ENCODE measurements at regions not wholly inside any gene's neighbourhood (a gene's known extent, or its start where the extent isn't known, plus 50 kb on each side); places are given as distances from the start of the nearest gene placed in this dataset.

- ATAC-seq = no peak
- Mint-ChIP-seq H3K4me3 (no peak overlapping the region), H3K36me3 (no peaks in the 10 kb centered on the region), H3K9me3 (ENCODE audit: low read depth) (no peaks in the 10 kb centered on the region), H3K27ac (no peak overlapping the region), H3K27me3 (no peaks in the 10 kb centered on the region), H3K4me1 (no peaks in the 10 kb centered on the region)
- CTCF ChIA-PET = no interaction called here
- no peak for DNase-seq
These were observed 59.6 kb downstream of the C3orf38 start for GRCh38 chr3:88209356-88209755.

- no peaks in the 10 kb centered on the region for H3K4me1 Mint-ChIP-seq
- H3K36me3 Mint-ChIP-seq = no peaks in the 10 kb centered on the region
- CTCF ChIA-PET = no interaction called here
- no peak overlapping the region for H3K27ac Mint-ChIP-seq
- H3K9me3 Mint-ChIP-seq (ENCODE audit: low read depth) = no peaks in the 10 kb centered on the region
- H3K4me3 Mint-ChIP-seq = no peak overlapping the region
- ATAC-seq (no peak), DNase-seq (no peak)
- H3K27me3 Mint-ChIP-seq = no peaks in the 10 kb centered on the region
These were observed 61.5 kb downstream of the C3orf38 start for GRCh38 chr3:88211096-88211890.

GRCh38 chr3:88219138-88219792 is 69.5 kb downstream of the C3orf38 start:
- no peak for ATAC-seq
- Mint-ChIP-seq H3K4me3 (no peak overlapping the region), H3K27me3 (peaks cover 6% of the 10 kb centered on the region), H3K27ac (no peak overlapping the region), H3K4me1 (no peaks in the 10 kb centered on the region), H3K9me3 (ENCODE audit: low read depth) (no peaks in the 10 kb centered on the region), H3K36me3 (no peaks in the 10 kb centered on the region)
- no peak for DNase-seq
- CTCF ChIA-PET = interaction anchor here (1.0 kb wide), 1 partner anchor 876 kb away, joined by 3 read pairs; no protein-coding TSS in a partner anchor

GRCh38 chr3:88220126-88220525 is 70.4 kb downstream of the C3orf38 start:
- peaks cover 6% of the 10 kb centered on the region for H3K27me3 Mint-ChIP-seq
- DNase-seq (no peak), ATAC-seq (no peak)
- no peaks in the 10 kb centered on the region for H3K4me1 Mint-ChIP-seq
- CTCF ChIA-PET = no interaction called here
- no peak overlapping the region for H3K4me3 Mint-ChIP-seq
- no peaks in the 10 kb centered on the region for H3K36me3 Mint-ChIP-seq
- H3K9me3 Mint-ChIP-seq (ENCODE audit: low read depth) = no peaks in the 10 kb centered on the region
- no peak overlapping the region for H3K27ac Mint-ChIP-seq

- CTCF ChIA-PET = no interaction called here
- Mint-ChIP-seq H3K36me3 (no peaks in the 10 kb centered on the region), H3K27ac (no peak overlapping the region), H3K4me3 (no peak overlapping the region), H3K9me3 (ENCODE audit: low read depth) (no peaks in the 10 kb centered on the region), H3K4me1 (no peaks in the 10 kb centered on the region), H3K27me3 (peaks cover 6% of the 10 kb centered on the region)
- DNase-seq (no peak), ATAC-seq (no peak)
These were observed 72.0 kb downstream of the C3orf38 start for GRCh38 chr3:88221726-88222125.

GRCh38 chr3:88222343-88222742 is 72.6 kb downstream of the C3orf38 start:
- no peak overlapping the region for H3K4me3 Mint-ChIP-seq
- no peak overlapping the region for H3K27ac Mint-ChIP-seq
- no peaks in the 10 kb centered on the region for H3K36me3 Mint-ChIP-seq

GRCh38 chr3:88225326-88226008 is 75.7 kb downstream of the C3orf38 start:
- no peak overlapping the region for H3K4me3 Mint-ChIP-seq
- H3K27ac Mint-ChIP-seq = no peak overlapping the region
- CTCF ChIA-PET = no interaction called here
- no peaks in the 10 kb centered on the region for H3K4me1 Mint-ChIP-seq
- DNase-seq = no peak
- no peaks in the 10 kb centered on the region for H3K36me3 Mint-ChIP-seq
- H3K27me3 Mint-ChIP-seq = peaks cover 2% of the 10 kb centered on the region
- no peak for ATAC-seq
- H3K9me3 Mint-ChIP-seq (ENCODE audit: low read depth) = no peaks in the 10 kb centered on the region

More at GRCh38 chr3:88222343-88222742, 72.6 kb downstream of the C3orf38 start:
- H3K9me3 Mint-ChIP-seq (ENCODE audit: low read depth) = no peaks in the 10 kb centered on the region
- CTCF ChIA-PET = no interaction called here
- DNase-seq = no peak
- peaks cover 8% of the 10 kb centered on the region for H3K27me3 Mint-ChIP-seq
- H3K4me1 Mint-ChIP-seq = no peaks in the 10 kb centered on the region
- no peak for ATAC-seq

GRCh38 chr3:88226910-88227309 is 77.2 kb downstream of the C3orf38 start:
- Mint-ChIP-seq H3K4me1 (no peaks in the 10 kb centered on the region), H3K27ac (no peak overlapping the region), H3K4me3 (no peak overlapping the region), H3K27me3 (peaks cover 2% of the 10 kb centered on the region), H3K9me3 (ENCODE audit: low read depth) (no peaks in the 10 kb centered on the region), H3K36me3 (no peaks in the 10 kb centered on the region)
- DNase-seq (no peak), ATAC-seq (no peak)
- CTCF ChIA-PET = interaction anchor here (0.5 kb wide), 1 partner anchor 333 kb away, joined by 3 read pairs; no protein-coding TSS in a partner anchor

GRCh38 chr3:88230638-88231037 is 80.9 kb downstream of the C3orf38 start:
- ATAC-seq = no peak
- Mint-ChIP-seq H3K36me3 (no peaks in the 10 kb centered on the region), H3K9me3 (ENCODE audit: low read depth) (no peaks in the 10 kb centered on the region), H3K27ac (no peak overlapping the region), H3K4me3 (no peak overlapping the region), H3K4me1 (no peaks in the 10 kb centered on the region), H3K27me3 (peaks cover 2% of the 10 kb centered on the region)
- CTCF ChIA-PET = no interaction called here
- no peak for DNase-seq

- CTCF ChIA-PET = no interaction called here
- no peaks in the 10 kb centered on the region for H3K4me1 Mint-ChIP-seq
- no peaks in the 10 kb centered on the region for H3K36me3 Mint-ChIP-seq
These were observed 81.4 kb downstream of the C3orf38 start for GRCh38 chr3:88231207-88231606.

GRCh38 chr3:88231632-88232031 is 81.9 kb downstream of the C3orf38 start:
- CTCF ChIA-PET = no interaction called here
- H3K36me3 Mint-ChIP-seq = no peaks in the 10 kb centered on the region
- peaks cover 2% of the 10 kb centered on the region for H3K27me3 Mint-ChIP-seq
- DNase-seq = no peak
- H3K4me1 Mint-ChIP-seq = no peaks in the 10 kb centered on the region
- H3K4me3 Mint-ChIP-seq = no peak overlapping the region
- H3K9me3 Mint-ChIP-seq (ENCODE audit: low read depth) = no peaks in the 10 kb centered on the region
- H3K27ac Mint-ChIP-seq = no peak overlapping the region
- ATAC-seq = no peak

More at GRCh38 chr3:88231207-88231606, 81.4 kb downstream of the C3orf38 start:
- H3K27me3 Mint-ChIP-seq = peaks cover 2% of the 10 kb centered on the region
- H3K27ac Mint-ChIP-seq = no peak overlapping the region
- no peak for DNase-seq
- no peaks in the 10 kb centered on the region for H3K9me3 Mint-ChIP-seq (ENCODE audit: low read depth)
- H3K4me3 Mint-ChIP-seq = no peak overlapping the region
- no peak for ATAC-seq

GRCh38 chr3:88235102-88235501 is 85.3 kb downstream of the C3orf38 start:
- ATAC-seq = no peak
- Mint-ChIP-seq H3K9me3 (ENCODE audit: low read depth) (no peaks in the 10 kb centered on the region), H3K27ac (no peak overlapping the region), H3K4me3 (no peak overlapping the region), H3K4me1 (no peaks in the 10 kb centered on the region), H3K27me3 (no peaks in the 10 kb centered on the region), H3K36me3 (no peaks in the 10 kb centered on the region)
- CTCF ChIA-PET = no interaction called here
- DNase-seq = no peak

GRCh38 chr3:88239870-88240269 is 90.1 kb downstream of the C3orf38 start:
- H3K4me3 Mint-ChIP-seq = no peak overlapping the region
- no peaks in the 10 kb centered on the region for H3K36me3 Mint-ChIP-seq
- H3K27ac Mint-ChIP-seq = no peak overlapping the region
- H3K9me3 Mint-ChIP-seq (ENCODE audit: low read depth) = no peaks in the 10 kb centered on the region
- no peak for DNase-seq
- CTCF ChIA-PET = no interaction called here
- H3K27me3 Mint-ChIP-seq = no peaks in the 10 kb centered on the region
- no peaks in the 10 kb centered on the region for H3K4me1 Mint-ChIP-seq
- ATAC-seq = no peak

- DNase-seq (no peak), ATAC-seq (no peak)
- H3K4me1 Mint-ChIP-seq = no peaks in the 10 kb centered on the region
- no peaks in the 10 kb centered on the region for H3K9me3 Mint-ChIP-seq (ENCODE audit: low read depth)
- H3K27ac Mint-ChIP-seq = no peak overlapping the region
- H3K4me3 Mint-ChIP-seq = no peak overlapping the region
- CTCF ChIA-PET = no interaction called here
- H3K27me3 Mint-ChIP-seq = no peaks in the 10 kb centered on the region
- H3K36me3 Mint-ChIP-seq = no peaks in the 10 kb centered on the region
These were observed 98.9 kb downstream of the C3orf38 start for GRCh38 chr3:88248658-88249057.

Measured in activated CD8-positive, alpha-beta memory T cell treated with anti-CD3 and anti-CD28 coated beads, Interleukin-2, amount 10 ng/mL, durations not matched to agents 7 days and 5 days (primary cell).